Activated CD4-positive, alpha-beta T cell treated with anti-CD3 and anti-CD28 coated beads, Interleukin-2, amount 50 U/mL, for 48 hours (primary cell): ENCODE measurements at regions not wholly inside any gene's neighbourhood (a gene's known extent, or its start where the extent isn't known, plus 50 kb on each side); places are given as distances from the start of the nearest gene placed in this dataset.

Experiments used
- DNase-seq, 2 experiments: peaks; one replicate each; pipeline ENCODE4 v3.0.0-alpha.2; 2020

- no peak for DNase-seq
Observed at GRCh38 chr2:220842901-220843665, 729.0 kb downstream of the EPHA4 start.

DNA sequence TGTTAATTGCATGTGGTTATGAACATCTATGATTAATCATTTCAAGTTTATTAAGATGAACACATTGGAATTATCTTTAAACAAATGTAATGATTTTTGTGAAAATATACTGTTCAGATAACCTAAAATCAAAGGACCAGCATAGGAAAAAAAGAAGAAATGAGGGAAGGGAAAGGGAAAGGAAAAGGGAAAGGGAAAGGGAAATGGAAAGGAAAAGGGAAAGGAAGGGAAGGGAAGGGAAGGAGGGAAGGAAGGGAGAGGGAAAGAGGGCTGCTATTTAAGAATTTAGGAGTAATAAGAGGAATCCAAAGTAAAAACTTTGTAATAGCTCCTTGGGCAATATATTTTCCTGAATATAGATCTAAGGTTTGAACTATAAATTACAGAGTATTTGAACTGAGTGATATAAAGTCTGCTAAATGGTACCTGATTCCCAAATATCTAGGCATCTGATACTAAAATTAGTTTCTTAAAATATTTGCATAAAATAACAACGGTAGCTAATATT is 726.3 kb downstream of the EPHA4 start:
- no peak for DNase-seq

GRCh38 chr2:220847006-220847405 is 725.1 kb downstream of the EPHA4 start:
- no peak for DNase-seq

DNA sequence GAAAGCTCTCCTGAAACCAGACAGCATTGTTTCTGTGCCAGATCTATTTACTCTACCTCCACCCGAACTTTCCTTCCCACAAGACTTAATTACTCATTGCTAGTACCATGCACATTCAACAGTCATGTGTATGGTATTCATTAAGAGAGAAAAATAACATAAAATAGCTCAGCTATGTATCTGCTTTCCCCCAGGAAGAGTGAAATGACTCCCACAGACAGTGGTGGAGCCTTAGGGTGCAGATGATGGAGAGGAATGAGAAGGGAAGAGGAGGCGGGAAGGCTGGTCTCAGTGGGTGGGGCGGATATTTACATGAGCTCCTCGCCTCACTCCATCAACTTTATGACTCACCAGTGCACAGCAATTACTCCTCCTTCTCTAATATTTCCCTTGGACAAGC is 724.5 kb downstream of the EPHA4 start:
- DNase-seq = no peak

DNA sequence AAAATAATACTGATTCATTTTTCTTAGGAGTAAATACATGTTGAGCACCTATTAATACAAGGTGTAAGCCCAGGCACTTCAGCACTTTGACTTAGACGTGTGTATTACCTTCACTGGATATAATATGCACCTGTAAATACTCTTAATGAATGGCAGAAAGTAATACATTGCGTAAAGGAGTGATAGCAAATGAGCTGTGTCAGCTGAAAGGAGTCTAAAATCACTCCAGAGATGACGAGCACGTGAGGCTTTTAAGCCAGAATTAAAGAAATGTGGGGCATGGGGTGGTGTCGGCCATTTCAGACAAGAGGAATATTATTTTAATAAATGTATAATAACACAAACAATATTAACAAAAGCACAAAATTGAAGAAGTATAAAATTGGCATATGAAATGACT is 722.7 kb downstream of the EPHA4 start:
- DNase-seq = no peak

GRCh38 chr2:220850116-220850515 is 722.0 kb downstream of the EPHA4 start:
- no peak for DNase-seq

- no peak for DNase-seq
Observed at GRCh38 chr2:220855296-220855695, 716.8 kb downstream of the EPHA4 start.

DNA sequence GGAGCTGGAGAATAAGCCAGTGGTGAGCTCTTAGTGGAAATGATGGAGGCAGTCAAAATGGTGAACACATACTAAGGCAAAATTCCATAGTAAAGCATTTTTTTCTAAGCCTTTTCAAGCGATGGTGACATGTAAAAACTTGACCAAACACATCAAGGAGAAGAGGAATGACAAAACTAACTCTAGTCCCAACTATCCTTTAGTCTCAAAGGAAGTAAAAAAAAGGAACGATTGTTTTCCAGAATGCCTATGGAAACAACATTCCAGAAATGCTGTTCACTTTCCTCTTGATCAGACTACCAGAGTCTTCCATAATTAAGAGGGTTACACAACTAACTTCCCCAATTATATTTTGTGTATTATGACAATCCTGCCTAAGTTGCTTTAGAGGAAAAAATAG is 715.6 kb downstream of the EPHA4 start:
- DNase-seq = no peak

DNA sequence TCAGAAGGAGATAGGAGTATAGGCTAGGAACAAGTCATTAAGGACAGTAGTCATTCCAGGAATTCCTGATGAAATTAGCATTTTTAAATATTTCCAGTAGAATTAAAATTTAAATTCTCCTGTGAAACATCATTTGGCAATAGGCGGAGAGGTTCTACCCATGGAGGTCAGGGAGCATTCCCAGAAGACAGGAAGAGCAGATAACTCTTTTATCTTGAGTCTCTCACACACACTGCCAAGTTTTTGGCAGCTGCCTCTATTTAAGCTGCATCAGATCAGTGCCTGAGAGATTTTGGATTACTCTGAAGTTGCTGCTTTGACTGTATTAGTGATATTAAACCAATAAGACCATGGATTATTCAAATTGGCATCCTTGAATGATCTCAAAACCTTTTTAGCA is 714.7 kb downstream of the EPHA4 start:
- no peak for DNase-seq

- DNase-seq = no peak
Observed at GRCh38 chr2:220858101-220858500, 714.0 kb downstream of the EPHA4 start.

DNA sequence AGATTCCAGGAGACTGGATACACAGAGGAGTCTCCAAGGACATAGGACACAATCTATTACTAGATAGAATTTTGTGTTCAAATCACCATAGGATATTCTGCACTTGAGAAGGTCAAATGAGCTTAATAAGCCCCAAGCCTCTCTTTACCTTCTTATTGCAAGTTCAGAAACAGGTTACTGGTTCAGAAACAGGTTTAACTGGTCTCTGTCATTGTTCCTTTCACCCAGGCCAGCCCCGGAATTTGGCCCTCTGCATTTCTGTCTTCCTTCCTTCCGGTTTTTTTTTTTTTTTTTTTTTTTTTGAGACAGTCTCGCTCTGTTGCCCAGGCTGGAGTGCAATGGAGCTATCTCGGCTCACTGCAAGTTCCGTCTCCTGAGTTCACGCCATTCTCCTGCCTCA is 700.2 kb downstream of the EPHA4 start:
- DNase-seq = no peak

GRCh38 chr2:220876080-220876824 is 695.9 kb downstream of the EPHA4 start:
- DNase-seq = no peak

DNA sequence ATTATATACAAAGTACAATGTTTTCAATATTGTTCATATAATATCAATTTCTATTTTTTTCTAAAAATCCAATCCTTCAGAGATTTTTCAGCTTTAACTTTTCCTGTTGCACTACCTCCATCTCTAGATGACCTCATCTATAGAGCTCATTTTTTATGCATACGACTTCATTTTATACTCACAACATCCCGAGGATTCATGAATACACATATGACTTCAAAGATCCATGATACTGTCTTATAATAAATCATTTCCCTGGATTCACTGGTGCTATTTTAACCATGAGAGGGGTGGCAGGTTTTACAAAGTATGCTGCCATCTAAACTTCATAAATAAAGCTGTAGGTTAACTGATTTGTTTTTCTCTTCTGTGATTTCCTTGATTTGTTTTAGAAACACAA is 694.6 kb downstream of the EPHA4 start:
- no peak for DNase-seq

GRCh38 chr2:220877897-220878296 is 694.2 kb downstream of the EPHA4 start:
- no peak for DNase-seq

DNA sequence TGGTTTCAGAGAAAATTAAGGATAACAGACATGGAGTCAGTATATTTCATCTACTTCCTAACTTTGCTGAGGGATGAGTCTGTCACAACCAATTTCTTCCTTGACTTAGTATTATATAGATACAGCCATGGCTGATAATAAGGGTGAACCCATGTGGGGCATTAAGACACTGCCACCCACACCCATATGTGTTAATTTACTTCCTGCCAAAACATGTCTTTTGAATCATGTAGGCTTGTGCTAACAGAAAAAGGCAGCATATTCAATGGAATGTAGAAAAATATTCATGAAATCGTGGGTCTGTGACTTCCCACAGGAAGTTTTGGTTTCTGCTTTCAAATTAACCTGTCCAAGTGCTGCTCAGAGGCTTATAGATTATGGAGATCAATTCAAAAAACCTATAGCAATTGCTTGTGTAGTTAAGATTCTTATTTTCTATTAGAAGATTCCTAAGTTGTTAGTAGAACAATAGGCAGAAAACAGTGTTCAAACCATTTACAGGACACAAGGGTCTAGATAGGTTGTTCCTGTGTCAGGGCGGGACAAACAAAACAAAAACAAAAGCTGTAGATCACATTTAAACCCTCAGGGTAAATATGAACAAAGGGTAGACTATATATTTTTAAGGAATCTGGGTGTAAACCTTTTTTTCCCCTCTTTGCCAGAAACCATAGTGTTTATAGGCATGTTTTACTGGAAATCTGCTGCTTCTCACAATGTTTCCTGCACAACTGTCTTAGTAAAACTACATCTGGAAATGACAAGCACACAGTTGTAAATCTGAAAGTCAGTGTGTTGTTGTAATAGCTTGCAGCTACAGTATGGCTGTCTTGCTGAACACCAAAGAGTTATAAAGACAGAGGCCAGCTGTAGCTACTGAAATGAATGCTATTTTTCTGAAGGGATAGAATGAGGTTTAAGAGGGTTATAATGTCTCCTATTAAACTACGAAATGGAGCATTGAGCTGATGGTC is 691.2 kb downstream of the EPHA4 start:
- DNase-seq = no peak

GRCh38 chr2:220882507-220882906 is 689.6 kb downstream of the EPHA4 start:
- no peak for DNase-seq

GRCh38 chr2:220885593-220885992 is 686.5 kb downstream of the EPHA4 start:
- no peak for DNase-seq

- DNase-seq = no peak
Observed at GRCh38 chr2:220887271-220887870, 684.7 kb downstream of the EPHA4 start.

DNA sequence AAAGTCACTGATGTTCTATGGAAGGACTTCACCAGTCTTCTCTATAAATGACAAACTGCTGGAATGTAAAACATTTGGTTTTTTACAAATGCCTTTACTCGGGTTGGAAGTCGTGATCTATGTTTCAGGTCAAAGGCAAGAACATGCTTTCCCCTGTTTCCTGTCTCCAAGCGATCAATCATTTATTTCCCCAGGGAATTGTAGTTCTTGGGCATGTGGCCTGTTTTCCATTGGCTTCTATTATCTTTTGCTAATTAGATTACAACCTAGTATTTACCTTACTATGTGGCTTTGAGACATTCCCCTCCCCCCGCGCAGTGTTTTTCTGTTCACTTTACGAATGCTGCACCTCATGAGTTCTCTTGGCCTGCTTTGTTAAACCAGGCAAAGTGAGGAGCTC is 684.2 kb downstream of the EPHA4 start:
- no peak for DNase-seq

DNA sequence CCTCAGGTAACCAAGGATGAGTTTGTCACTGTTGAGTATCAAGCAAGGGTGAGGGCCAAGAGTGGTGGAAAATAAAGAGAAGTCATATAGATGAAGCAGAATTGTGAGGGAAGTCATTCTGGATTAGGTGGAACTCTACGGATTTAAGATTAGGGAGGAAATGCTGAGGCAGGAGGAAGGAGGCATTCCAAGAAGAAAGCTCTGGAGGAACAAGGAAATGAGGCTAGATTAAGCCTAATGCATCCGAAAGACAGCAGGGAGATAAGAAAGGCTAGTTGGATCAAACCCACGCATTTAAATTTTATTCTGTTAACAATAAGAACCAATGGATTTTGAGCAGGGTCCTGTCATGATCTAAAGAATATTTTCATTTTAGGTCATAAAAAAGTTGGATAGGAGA is 681.2 kb downstream of the EPHA4 start:
- no peak for DNase-seq

DNA sequence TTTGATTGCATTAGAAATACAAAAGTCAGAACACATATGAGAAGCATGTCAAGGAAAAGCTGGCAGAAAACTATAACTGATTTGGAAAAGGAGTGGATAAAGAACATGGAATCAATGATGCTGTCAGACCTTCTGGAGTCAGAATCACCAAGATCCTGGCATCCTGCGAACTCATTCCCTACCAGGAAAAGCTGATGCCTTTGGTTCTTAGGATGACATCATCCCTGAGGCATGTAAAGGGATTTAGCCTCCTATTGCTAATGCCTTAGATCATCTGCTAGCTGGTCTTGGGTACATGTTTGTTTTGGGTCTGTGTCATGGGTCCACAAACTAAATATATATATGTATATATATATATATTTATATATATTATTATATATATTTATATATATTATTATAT is 680.7 kb downstream of the EPHA4 start:
- no peak for DNase-seq

GRCh38 chr2:220892018-220892634 is 680.0 kb downstream of the EPHA4 start:
- no peak for DNase-seq
